ENCODE measurements at regions not wholly inside any gene's neighbourhood (a gene's known extent, or its start where the extent isn't known, plus 50 kb on each side); places are given as distances from the start of the nearest gene placed in this dataset.

GRCh38 chr20:29301624-29302259 is 1955.7 kb upstream of the DEFB115 start:
- TF ChIP-seq CTCF (IDR thresholded peaks at IDR 0.05; ENCODE audit: low read length) = no peak
- no peak for TF ChIP-seq EZH2 (optimal IDR thresholded peaks at IDR 0.05; ENCODE audit: low read depth, low read length)
- no peak for TF ChIP-seq EZH2phosphoT487 (IDR thresholded peaks at IDR 0.05; ENCODE audit: low read length)
